Nephron (organoid): ENCODE measurements at regions not wholly inside any gene's neighbourhood (a gene's known extent, or its start where the extent isn't known, plus 50 kb on each side); places are given as distances from the start of the nearest gene placed in this dataset.

Experiments
- H3K27ac Mint-ChIP-seq, 3 experiments: 2 replicates each; pipeline ENCODE4 v1.8.0; 2020; ENCODE audit warnings: mixed read lengths in 3 of 3, mild to moderate bottlenecking in 2 of 3, moderate library complexity in 1 of 3
- H3K27me3 Mint-ChIP-seq: 2 replicates; pipeline ENCODE4 v1.8.0; 2021; ENCODE audit warnings: low read depth, mild to moderate bottlenecking, moderate library complexity, mixed read lengths
- H3K36me3 Mint-ChIP-seq: 2 replicates; pipeline ENCODE4 v1.8.0; 2020; ENCODE audit warnings: low read depth, mixed read lengths
- H3K4me1 Mint-ChIP-seq: 2 replicates; pipeline ENCODE4 v1.8.0; 2020; ENCODE audit warnings: mixed read lengths
- H3K4me3 Mint-ChIP-seq, 3 experiments: 2 replicates each; pipeline ENCODE4 v1.8.0; 2020; ENCODE audit warnings: mild to moderate bottlenecking in 3 of 3, mixed read lengths in 3 of 3, moderate library complexity in 2 of 3
- H3K9me3 Mint-ChIP-seq: 2 replicates; pipeline ENCODE4 v1.8.0; 2020; ENCODE audit warnings: mixed read lengths
- CTCF ChIP-seq, 3 experiments: fragments of 200-600 bp; sonication (generic); IDR thresholded peaks; one replicate each; pipeline ENCODE4 v1.5.0; 2021; ENCODE audit warnings: antibody characterized with exemption in 3 of 3; ENCODE audit not compliant: unreplicated experiment in 3 of 3

- no peak overlapping the region for H3K4me3 Mint-ChIP-seq
Measured at GRCh38 chr19:31066385-31066784, 282.9 kb downstream of the TSHZ3 start.

GRCh38 chr19:31064491-31064890, 284.7 kb downstream of the TSHZ3 start:
- H3K9me3 Mint-ChIP-seq: peaks cover 10% of the 10 kb centered on the region
- TF ChIP-seq CTCF (IDR thresholded peaks at IDR 0.05; ENCODE audit: unreplicated experiment in 3 of 3): no peak
- no peaks in the 10 kb centered on the region for H3K36me3 Mint-ChIP-seq
- H3K27me3 Mint-ChIP-seq: peaks cover 9% of the 10 kb centered on the region
- H3K4me3 Mint-ChIP-seq: no peak overlapping the region
- peaks cover 30% of the 10 kb centered on the region for H3K4me1 Mint-ChIP-seq
- peak overlapping the region in 2 of 3 experiments; percentile 40 to 59 for H3K27ac Mint-ChIP-seq

More at GRCh38 chr19:31066385-31066784, 282.9 kb downstream of the TSHZ3 start:
- H3K4me1 Mint-ChIP-seq: peaks cover 48% of the 10 kb centered on the region
- peaks cover 2% of the 10 kb centered on the region for H3K9me3 Mint-ChIP-seq
- peak overlapping the region; percentile 32 to 70 (median 54) for H3K27ac Mint-ChIP-seq
- no peak for TF ChIP-seq CTCF (IDR thresholded peaks at IDR 0.05; ENCODE audit: unreplicated experiment in 3 of 3)
- H3K27me3 Mint-ChIP-seq: peaks cover 9% of the 10 kb centered on the region
- H3K36me3 Mint-ChIP-seq: no peaks in the 10 kb centered on the region

GRCh38 chr19:31058676-31059340, 290.4 kb downstream of the TSHZ3 start:
- Mint-ChIP-seq H3K4me1 (no peaks in the 10 kb centered on the region), H3K9me3 (peaks cover 19% of the 10 kb centered on the region), H3K27me3 (peaks cover 4% of the 10 kb centered on the region), H3K27ac (no peak overlapping the region), H3K36me3 (no peaks in the 10 kb centered on the region), H3K4me3 (no peak overlapping the region)
- no peak for TF ChIP-seq CTCF (IDR thresholded peaks at IDR 0.05; ENCODE audit: unreplicated experiment in 3 of 3)

- H3K27ac Mint-ChIP-seq: no peak overlapping the region
- H3K4me3 Mint-ChIP-seq: no peak overlapping the region
- no peaks in the 10 kb centered on the region for H3K36me3 Mint-ChIP-seq
- no peaks in the 10 kb centered on the region for H3K4me1 Mint-ChIP-seq
- peaks cover 4% of the 10 kb centered on the region for H3K27me3 Mint-ChIP-seq
- TF ChIP-seq CTCF (IDR thresholded peaks at IDR 0.05; ENCODE audit: unreplicated experiment in 3 of 3): no peak
- H3K9me3 Mint-ChIP-seq: peaks cover 17% of the 10 kb centered on the region
Measured at GRCh38 chr19:31057476-31057875, 291.8 kb downstream of the TSHZ3 start.

GRCh38 chr19:31055454-31055853, 293.8 kb downstream of the TSHZ3 start:
- peaks cover 4% of the 10 kb centered on the region for H3K27me3 Mint-ChIP-seq
- TF ChIP-seq CTCF (IDR thresholded peaks at IDR 0.05; ENCODE audit: unreplicated experiment in 3 of 3): no peak
- H3K36me3 Mint-ChIP-seq: no peaks in the 10 kb centered on the region
- H3K4me3 Mint-ChIP-seq: no peak overlapping the region
- H3K9me3 Mint-ChIP-seq: peaks cover 13% of the 10 kb centered on the region
- H3K4me1 Mint-ChIP-seq: no peaks in the 10 kb centered on the region
- no peak overlapping the region for H3K27ac Mint-ChIP-seq

- peak in 2 of 3 experiments; percentile 33 to 36 for TF ChIP-seq CTCF (IDR thresholded peaks at IDR 0.05; ENCODE audit: unreplicated experiment in 3 of 3)
- Mint-ChIP-seq H3K4me3 (no peak overlapping the region), H3K4me1 (no peaks in the 10 kb centered on the region), H3K27me3 (peaks cover 4% of the 10 kb centered on the region), H3K9me3 (peaks cover 11% of the 10 kb centered on the region), H3K27ac (no peak overlapping the region), H3K36me3 (no peaks in the 10 kb centered on the region)
Measured at GRCh38 chr19:31054430-31054829, 294.8 kb downstream of the TSHZ3 start.
